Psoas muscle (tissue), 7 donors: ENCODE measurements at regions not wholly inside any gene's neighbourhood (a gene's known extent, or its start where the extent isn't known, plus 50 kb on each side); places are given as distances from the start of the nearest gene placed in this dataset.

Experiments used
- ATAC-seq, 4 donors: fragments of 200-7000 bp; cut with Tn5 transposase; one replicate each; pipeline ENCODE4 v1.9.1; 2020; ENCODE audit warnings: moderate library complexity in 3 of 4, mild to moderate bottlenecking in 2 of 4
- DNase-seq, 2 donors: peaks; one replicate each; pipeline ENCODE4 v3.0.0-alpha.2; 2020
- H3K27ac ChIP-seq: fragments of 200-600 bp; one replicate; pipeline ENCODE4 v1.8.0; 2022
- H3K27me3 ChIP-seq, 3 donors: fragments of 200-600 bp in 1 of 3; one replicate each; pipeline versions ENCODE4 v1.6.1 to v1.8.0; 2013 to 2022; ENCODE audit warnings: low read length in 2 of 3, mild to moderate bottlenecking in 2 of 3, moderate library complexity in 1 of 3; ENCODE audit not compliant: insufficient read depth in 3 of 3
- H3K36me3 ChIP-seq, 2 donors: fragments of 200-600 bp in 1 of 2; one replicate each; pipeline versions ENCODE4 v1.6.1 to v1.8.0; 2013 to 2022; ENCODE audit warnings: low read depth in 1 of 2, mild to moderate bottlenecking in 1 of 2, moderate library complexity in 1 of 2; ENCODE audit not compliant: insufficient read depth in 1 of 2
- H3K4me1 ChIP-seq: fragments of 200-600 bp; one replicate; pipeline ENCODE4 v1.8.0; 2022
- H3K4me3 ChIP-seq: fragments of 200-600 bp; one replicate; pipeline ENCODE4 v1.8.0; 2022; ENCODE audit warnings: mild to moderate bottlenecking
- H3K9me3 ChIP-seq: fragments of 200-600 bp; one replicate; pipeline ENCODE4 v1.8.0; 2022
- WGBS, 3 donors: extraction: QIAGEN DNeasy Blood & Tissue Kit; methylation state at CpG; one replicate each; pipeline versions ENCODE4 v1.1.6 to v1.1.7; 2013; 5-methylcytosine and 5-hydroxymethylcytosine counted together
- intact Hi-C, 2 donors: fragments of 100-400 bp; cut with DNase I; formaldehyde crosslinking; loops; one replicate each; pipeline versions ENCODE4 v1.11.0 to v1.14.2; 2022
- TF ChIP-seq, protein P1 (sequence below): fragments of 200-600 bp; IDR thresholded peaks from one replicate; pipeline ENCODE4 v1.8.0; 2022; ENCODE audit warnings: antibody characterized with exemption
- donor health status: healthy with polysubstance abuse.
- donor health status: DM: no; HTN: no; CAD: no; lungs with moderate emphysema.
- donor health status: Bipolar disorder and iron deficiency.
- donor health status: healthy.
- donor health status: DM: yes; HTN: yes; CAD: no.
- donor health status: DM: no; HTN: no; CAD: no.
- donor health status: DM: yes; HTN: yes; CAD: no.

DNA sequence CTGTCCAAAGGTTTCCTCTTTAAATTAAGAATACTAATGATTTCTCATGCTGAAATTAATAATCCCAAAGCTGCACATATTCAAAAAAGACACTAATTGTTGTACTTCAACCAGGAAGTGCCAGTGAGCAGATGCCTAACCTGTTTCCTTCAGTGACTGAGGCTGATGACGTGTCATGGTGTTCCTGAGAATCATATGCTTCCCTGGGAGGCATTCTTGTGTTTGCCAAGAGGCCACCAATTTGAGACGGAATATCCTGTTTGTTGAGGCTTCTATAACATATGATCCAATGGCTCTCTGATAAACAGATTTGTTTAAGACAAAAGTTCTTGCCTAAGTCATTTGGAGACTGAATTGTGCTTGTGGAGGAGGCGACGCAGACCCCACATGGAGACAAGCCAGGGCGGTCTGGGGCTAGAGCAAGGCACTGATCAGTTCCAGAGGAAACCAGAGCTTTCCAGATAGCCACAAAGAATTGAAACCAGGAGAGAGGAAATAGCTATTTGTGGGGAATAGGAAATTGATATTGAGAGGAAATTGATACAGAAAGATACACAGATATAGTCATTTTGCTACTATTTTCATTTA lies 66.4 kb upstream of the ZNF608 start:
- no peak for ATAC-seq
- intact Hi-C loops = no loop called here
- TF ChIP-seq, protein P1, sequence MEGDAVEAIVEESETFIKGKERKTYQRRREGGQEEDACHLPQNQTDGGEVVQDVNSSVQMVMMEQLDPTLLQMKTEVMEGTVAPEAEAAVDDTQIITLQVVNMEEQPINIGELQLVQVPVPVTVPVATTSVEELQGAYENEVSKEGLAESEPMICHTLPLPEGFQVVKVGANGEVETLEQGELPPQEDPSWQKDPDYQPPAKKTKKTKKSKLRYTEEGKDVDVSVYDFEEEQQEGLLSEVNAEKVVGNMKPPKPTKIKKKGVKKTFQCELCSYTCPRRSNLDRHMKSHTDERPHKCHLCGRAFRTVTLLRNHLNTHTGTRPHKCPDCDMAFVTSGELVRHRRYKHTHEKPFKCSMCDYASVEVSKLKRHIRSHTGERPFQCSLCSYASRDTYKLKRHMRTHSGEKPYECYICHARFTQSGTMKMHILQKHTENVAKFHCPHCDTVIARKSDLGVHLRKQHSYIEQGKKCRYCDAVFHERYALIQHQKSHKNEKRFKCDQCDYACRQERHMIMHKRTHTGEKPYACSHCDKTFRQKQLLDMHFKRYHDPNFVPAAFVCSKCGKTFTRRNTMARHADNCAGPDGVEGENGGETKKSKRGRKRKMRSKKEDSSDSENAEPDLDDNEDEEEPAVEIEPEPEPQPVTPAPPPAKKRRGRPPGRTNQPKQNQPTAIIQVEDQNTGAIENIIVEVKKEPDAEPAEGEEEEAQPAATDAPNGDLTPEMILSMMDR = no peak

DNA sequence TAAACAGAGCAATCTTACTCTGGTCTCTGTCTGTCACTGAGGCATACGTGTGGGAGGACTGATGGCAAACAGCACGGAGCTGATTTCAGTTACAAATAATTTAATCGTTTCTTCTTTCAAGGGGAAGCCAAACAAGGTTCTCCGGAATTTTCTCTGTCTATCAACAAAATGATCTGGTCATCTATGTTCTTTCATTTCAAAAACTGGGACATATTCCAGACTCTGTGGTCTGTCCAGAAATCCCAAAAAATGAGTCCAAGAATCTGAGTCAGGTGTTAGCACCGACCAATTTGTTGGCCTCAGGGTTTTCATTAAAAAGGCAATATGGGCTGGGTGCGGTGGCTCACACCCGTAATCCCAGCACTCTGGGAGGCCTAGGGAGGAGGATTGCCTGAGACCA lies 69.9 kb upstream of the ZNF608 start:
- WGBS, 3 donors = 74 to 81% (median 78%) methylated on average over 7 of the region's 7 CpGs
- DNase-seq = no peak
- Histone ChIP-seq H3K27ac (no peak overlapping the region), H3K27me3 (no peaks in the 10 kb centered on the region), H3K4me3 (no peak overlapping the region), H3K4me1 (no peaks in the 10 kb centered on the region), H3K9me3 (no peaks in the 10 kb centered on the region), H3K36me3 (no peaks in the 10 kb centered on the region)
- no peak for ATAC-seq
- TF ChIP-seq, protein P1 = no peak
- intact Hi-C loops = no loop called here

More for the DNA sequence above, 66.4 kb upstream of the ZNF608 start:
- H3K4me1 ChIP-seq = no peaks in the 10 kb centered on the region
- no peak overlapping the region for H3K4me3 ChIP-seq
- H3K36me3 ChIP-seq = no peaks in the 10 kb centered on the region
- H3K27me3 ChIP-seq = no peaks in the 10 kb centered on the region
- H3K27ac ChIP-seq = no peak overlapping the region
- H3K9me3 ChIP-seq = no peaks in the 10 kb centered on the region
- no peak for DNase-seq
- 72 to 86% (median 82%) methylated on average over 5 of the region's 5 CpGs for WGBS, 3 donors

DNA sequence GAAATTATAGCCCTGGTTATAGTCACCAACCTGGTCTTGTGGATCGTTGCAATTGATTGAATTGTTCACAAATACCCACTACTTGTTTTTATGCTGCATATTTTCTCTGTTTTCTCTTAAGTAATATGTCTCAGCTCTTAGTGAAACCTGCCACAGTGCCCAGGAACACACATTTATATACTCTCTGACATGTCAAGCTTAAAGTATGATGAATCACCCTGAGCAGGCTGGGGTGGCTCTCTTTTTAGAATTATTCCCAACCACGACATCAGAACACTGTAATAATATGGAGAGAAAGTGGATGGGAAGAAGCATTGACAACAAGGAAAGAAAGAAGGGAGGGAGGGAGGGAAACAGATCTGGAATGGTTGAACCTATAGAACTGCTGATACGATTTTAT lies 72.8 kb upstream of the ZNF608 start:
- Histone ChIP-seq H3K4me1 (peaks cover 8% of the 10 kb centered on the region), H3K27ac (no peak overlapping the region), H3K27me3 (no peaks in the 10 kb centered on the region), H3K4me3 (no peak overlapping the region), H3K36me3 (no peaks in the 10 kb centered on the region), H3K9me3 (no peaks in the 10 kb centered on the region)
- intact Hi-C loops = no loop called here
- DNase-seq = no peak
- no peak for ATAC-seq
- 88 to 89% (median 88%) methylated on average over 3 of the region's 3 CpGs for WGBS, 3 donors
- TF ChIP-seq, protein P1 = no peak

DNA sequence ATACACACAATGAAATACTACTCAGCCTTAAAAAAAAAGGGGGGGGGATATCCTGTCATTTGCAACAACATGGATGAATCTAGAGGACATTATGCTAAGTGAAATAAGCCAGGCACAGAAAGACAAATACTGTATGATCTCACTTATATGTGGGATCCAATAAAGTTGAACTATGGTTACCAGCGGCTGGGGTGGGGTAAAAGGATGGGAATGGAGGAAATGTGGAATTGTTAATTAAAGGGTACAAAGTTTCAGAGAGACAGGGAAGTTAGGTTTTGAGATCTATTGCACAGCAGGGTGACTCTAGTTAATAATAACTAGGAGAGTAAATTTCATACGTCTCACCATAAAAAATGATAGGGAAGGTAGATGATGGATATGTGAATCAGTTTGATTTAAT lies 76.2 kb upstream of the ZNF608 start:
- ATAC-seq (no peak), DNase-seq (no peak)
- no peak overlapping the region for H3K27ac ChIP-seq
- H3K36me3 ChIP-seq = no peaks in the 10 kb centered on the region
- TF ChIP-seq, protein P1 = no peak
- H3K27me3 ChIP-seq = no peaks in the 10 kb centered on the region
- H3K9me3 ChIP-seq = no peaks in the 10 kb centered on the region
- no peak overlapping the region for H3K4me3 ChIP-seq
- peaks cover 15% of the 10 kb centered on the region for H3K4me1 ChIP-seq
- intact Hi-C loops = no loop called here
- 94 to 99% (median 97%) methylated on average over 2 of the region's 2 CpGs for WGBS, 3 donors

DNA sequence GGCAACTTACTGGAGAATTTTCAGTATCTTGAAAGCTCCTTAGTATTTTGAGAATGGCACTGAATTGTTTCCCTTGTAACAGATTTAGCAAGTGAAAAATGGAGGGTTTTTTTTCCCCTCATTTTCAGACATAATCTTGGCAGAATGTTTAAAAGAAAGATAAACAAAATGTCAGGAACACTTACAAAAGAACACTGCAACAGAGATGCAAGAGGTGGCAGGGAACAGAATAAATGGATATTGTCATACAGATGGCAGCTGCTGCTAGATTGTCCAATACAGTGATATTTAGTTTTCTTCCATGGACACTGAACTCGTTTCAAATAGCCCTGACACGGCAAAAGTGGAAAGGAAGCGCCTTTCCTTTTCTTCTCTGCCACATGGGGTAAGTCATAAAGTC lies 76.9 kb upstream of the ZNF608 start:
- intact Hi-C loops = no loop called here
- Histone ChIP-seq H3K27ac (no peak overlapping the region), H3K27me3 (no peaks in the 10 kb centered on the region), H3K4me1 (peaks cover 15% of the 10 kb centered on the region), H3K4me3 (no peak overlapping the region), H3K9me3 (no peaks in the 10 kb centered on the region), H3K36me3 (no peaks in the 10 kb centered on the region)
- TF ChIP-seq, protein P1 = no peak
- 32 to 48% (median 35%) methylated on average over 3 of the region's 3 CpGs for WGBS, 3 donors
- ATAC-seq (peak in 1 of 4 donors; percentile 23), DNase-seq (no peak)
